Transverse colon (tissue), 4 donors: ENCODE measurements at regions not wholly inside any gene's neighbourhood (a gene's known extent, or its start where the extent isn't known, plus 50 kb on each side); places are given as distances from the start of the nearest gene placed in this dataset.

Experiments used
- CTCF ChIP-seq, 5 experiments: fragments of 200-600 bp in 3 of 5; fragments of 450-650 bp in 2 of 5; sonication (generic) in 3 of 5; IDR thresholded peaks; 1 replicate in 2 of 5; 2 replicates in 3 of 5; pipeline ENCODE4 v1.5.1; 2016 to 2017; ENCODE audit warnings: antibody characterized with exemption in 5 of 5, inconsistent platforms in 3 of 5, mild to moderate bottlenecking in 2 of 5, moderate library complexity in 1 of 5
- EP300 ChIP-seq: sonication (generic); formaldehyde crosslinking; IDR thresholded peaks from one replicate; pipeline ENCODE4 v1.6.1; 2017; ENCODE audit warnings: antibody characterized with exemption, low read depth
- POLR2A ChIP-seq: fragments of 450-650 bp; IDR thresholded peaks from one replicate; pipeline ENCODE4 v1.6.1; 2016; ENCODE audit warnings: antibody characterized with exemption, mild to moderate bottlenecking, moderate library complexity
- POLR2AphosphoS5 ChIP-seq, 3 donors: sonication (generic); formaldehyde crosslinking; IDR thresholded peaks; one replicate each; pipeline ENCODE4 v1.6.1; 2016; ENCODE audit warnings: antibody characterized with exemption in 3 of 3

GRCh38 chr2:422676-423435 lies 135.0 kb upstream of the ALKAL2 start:
- TF ChIP-seq POLR2AphosphoS5 (IDR thresholded peaks at IDR 0.05) (no peak), CTCF (IDR thresholded peaks at IDR 0.05) (no peak), POLR2A (no peak), EP300 (no peak)
